SU-DHL-6 (cell line): ENCODE measurements at regions not wholly inside any gene's neighbourhood (a gene's known extent, or its start where the extent isn't known, plus 50 kb on each side); places are given as distances from the start of the nearest gene placed in this dataset.

Experiments
- H2AFZ ChIP-seq: fragments of 200-600 bp; sonication (generic); 2 replicates; pipeline ENCODE4 v1.6.1; 2014; ENCODE audit warnings: low read depth, mild to moderate bottlenecking, moderate library complexity, mixed read lengths, antibody characterized with exemption, low read length; ENCODE audit not compliant: severe bottlenecking
- H3F3A ChIP-seq: fragments of 200-600 bp; shearing (Covaris generic); 2 replicates; pipeline ENCODE4 v1.6.0; 2016; ENCODE audit warnings: antibody characterized with exemption, mild to moderate bottlenecking; ENCODE audit not compliant: insufficient read depth
- H3K27ac ChIP-seq: fragments of 200-600 bp; sonication (generic); 2 replicates; pipeline ENCODE4 v1.5.1; 2016; ENCODE audit warnings: low read depth, mild to moderate bottlenecking, low read length, moderate library complexity, mixed read lengths
- H3K27me3 ChIP-seq: fragments of 200-600 bp; sonication (generic), shearing (Covaris generic); 2 replicates; pipeline ENCODE4 v1.6.0; 2014; ENCODE audit warnings: mild to moderate bottlenecking, low read length
- H3K36me3 ChIP-seq: fragments of 200-600 bp; sonication (generic); 2 replicates; pipeline ENCODE4 v1.6.1; 2014; ENCODE audit warnings: mild to moderate bottlenecking, low read length, mixed read lengths
- H3K4me2 ChIP-seq: fragments of 300-600, 200-600 bp; shearing (Covaris generic), sonication (generic); 2 replicates; pipeline ENCODE4 v1.6.0; 2014; ENCODE audit warnings: low read length, low read depth, mild to moderate bottlenecking; ENCODE audit not compliant: poor library complexity, severe bottlenecking
- H3K4me3 ChIP-seq: fragments of 200-600 bp; sonication (generic); 2 replicates; pipeline ENCODE4 v1.5.1; 2014; ENCODE audit warnings: antibody characterized with exemption, low read length, mild to moderate bottlenecking, mixed read lengths; ENCODE audit not compliant: insufficient read depth, poor library complexity, severe bottlenecking
- H3K79me2 ChIP-seq: fragments of 200-600 bp; sonication (generic); 2 replicates; pipeline ENCODE4 v1.6.1; 2014; ENCODE audit warnings: mild to moderate bottlenecking, low read length, moderate library complexity; ENCODE audit not compliant: insufficient read depth
- H3K9ac ChIP-seq: fragments of 200-600 bp; sonication (generic); 2 replicates; pipeline ENCODE4 v1.7.0; 2014; ENCODE audit warnings: mild to moderate bottlenecking, low read length
- H3K9me2 ChIP-seq: fragments of 200-600 bp; sonication (generic); replicated peaks from 2 replicates; pipeline ENCODE4 v1.6.1; 2014; ENCODE audit warnings: low read length; ENCODE audit not compliant: insufficient read depth
- H3K9me3 ChIP-seq: fragments of 200-600 bp; sonication (generic); 2 replicates; pipeline ENCODE4 v1.6.1; 2014; ENCODE audit warnings: low read length, mixed read lengths; ENCODE audit not compliant: insufficient read depth
- H4K20me1 ChIP-seq: fragments of 200-600 bp; sonication (generic); 2 replicates; pipeline ENCODE4 v1.6.1; 2014; ENCODE audit warnings: low read depth, mild to moderate bottlenecking, antibody characterized with exemption, low read length, moderate library complexity, mixed read lengths
- CTCF ChIP-seq: fragments of 200-600 bp; sonication (generic); IDR thresholded peaks from one replicate; pipeline ENCODE4 v1.5.1; 2017; ENCODE audit warnings: antibody characterized with exemption, mild to moderate bottlenecking, low read length, moderate library complexity; ENCODE audit not compliant: insufficient read depth, poor library complexity, severe bottlenecking
- EZH2phosphoT487 ChIP-seq: fragments of 200-600 bp; sonication (generic), shearing (Covaris generic); conservative IDR thresholded peaks from 2 replicates; pipeline ENCODE4 v1.6.1; 2018; ENCODE audit warnings: mild to moderate bottlenecking, antibody characterized with exemption, low read length, moderate library complexity, mixed read lengths

DNA sequence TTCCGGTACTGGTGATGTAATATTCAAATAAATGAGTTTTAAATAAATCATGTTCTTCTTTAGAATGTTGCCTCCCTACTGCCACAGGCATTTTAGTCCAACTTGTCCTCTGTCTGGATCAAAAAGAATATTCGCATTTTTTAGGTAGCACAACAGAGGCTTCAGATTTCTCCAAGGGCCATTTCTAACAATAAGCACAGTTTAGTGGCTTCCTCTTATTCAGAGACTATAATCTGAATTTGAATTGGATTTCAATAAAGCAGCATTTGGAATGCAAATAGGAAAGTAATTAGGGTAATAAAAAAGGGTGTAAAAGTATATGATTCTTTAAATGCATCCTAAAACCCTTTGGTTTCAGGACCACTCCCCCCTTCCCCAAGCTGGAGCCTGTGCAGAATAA lies 167.9 kb upstream of the GLRA2 start:
- Histone ChIP-seq H3K27ac (no peak overlapping the region), H3K36me3 (no peaks in the 10 kb centered on the region), H3K79me2 (no peaks in the 10 kb centered on the region), H4K20me1 (no peaks in the 10 kb centered on the region), H3K4me2 (no peak overlapping the region), H3F3A (no peaks in the 10 kb centered on the region), H3K9me2 (no peaks in the 10 kb centered on the region), H3K4me3 (no peak overlapping the region), H3K9ac (no peak overlapping the region), H2AFZ (no peak overlapping the region), H3K27me3 (no peaks in the 10 kb centered on the region), H3K9me3 (no peaks in the 10 kb centered on the region)
- TF ChIP-seq CTCF (no peak), EZH2phosphoT487 (no peak)

- H3K9ac ChIP-seq: no peak overlapping the region
- H3K27me3 ChIP-seq: no peaks in the 10 kb centered on the region
- no peak overlapping the region for H3K4me3 ChIP-seq
- H2AFZ ChIP-seq: no peak overlapping the region
- no peaks in the 10 kb centered on the region for H3K9me2 ChIP-seq
- no peak overlapping the region for H3K27ac ChIP-seq
- no peaks in the 10 kb centered on the region for H3K36me3 ChIP-seq
- no peaks in the 10 kb centered on the region for H3K9me3 ChIP-seq
- H3K79me2 ChIP-seq: no peaks in the 10 kb centered on the region
- no peak for TF ChIP-seq CTCF
- TF ChIP-seq EZH2phosphoT487: no peak
- H4K20me1 ChIP-seq: no peaks in the 10 kb centered on the region
- H3K4me2 ChIP-seq: no peak overlapping the region
- no peaks in the 10 kb centered on the region for H3F3A ChIP-seq
Measured at GRCh38 chrX:14359727-14360126, 169.6 kb upstream of the GLRA2 start.

GRCh38 chrX:14359316-14359715 lies 170.0 kb upstream of the GLRA2 start:
- no peak overlapping the region for H3K4me2 ChIP-seq
- H3K36me3 ChIP-seq: no peaks in the 10 kb centered on the region
- H3K27ac ChIP-seq: no peak overlapping the region
- no peak overlapping the region for H3K9ac ChIP-seq
- no peaks in the 10 kb centered on the region for H3K9me3 ChIP-seq
- no peaks in the 10 kb centered on the region for H3K27me3 ChIP-seq
- H2AFZ ChIP-seq: no peak overlapping the region
- no peak for TF ChIP-seq CTCF
- TF ChIP-seq EZH2phosphoT487: no peak
- no peaks in the 10 kb centered on the region for H3F3A ChIP-seq
- H4K20me1 ChIP-seq: no peaks in the 10 kb centered on the region
- no peak overlapping the region for H3K4me3 ChIP-seq
- H3K9me2 ChIP-seq: no peaks in the 10 kb centered on the region
- H3K79me2 ChIP-seq: no peaks in the 10 kb centered on the region

DNA sequence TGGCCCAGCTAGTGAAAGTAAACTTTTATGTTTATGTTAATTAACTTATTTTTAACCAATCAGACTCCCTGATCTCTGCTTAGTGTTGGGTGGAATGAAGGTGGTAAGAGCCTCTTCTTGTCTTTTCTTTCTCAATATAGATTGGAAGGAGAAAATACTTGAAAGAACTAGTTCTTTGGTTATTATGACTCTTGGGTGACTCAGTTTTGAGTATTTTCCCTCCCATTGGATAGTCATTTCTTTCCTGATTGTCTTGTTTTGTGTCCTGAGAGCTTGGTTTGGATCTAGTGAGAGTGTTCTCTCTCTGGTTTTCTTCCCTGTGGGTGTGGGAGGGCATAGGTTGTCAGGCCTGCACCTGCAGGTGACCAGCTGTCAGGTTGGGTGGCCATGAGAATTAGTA lies 172.0 kb upstream of the GLRA2 start:
- Histone ChIP-seq H3K27ac (no peak overlapping the region), H3K9ac (no peak overlapping the region), H3K9me3 (no peaks in the 10 kb centered on the region), H3K4me2 (no peak overlapping the region), H3K36me3 (no peaks in the 10 kb centered on the region), H3F3A (no peaks in the 10 kb centered on the region), H3K79me2 (no peaks in the 10 kb centered on the region), H3K9me2 (no peaks in the 10 kb centered on the region), H2AFZ (no peak overlapping the region), H4K20me1 (no peaks in the 10 kb centered on the region), H3K4me3 (no peak overlapping the region), H3K27me3 (no peaks in the 10 kb centered on the region)
- TF ChIP-seq CTCF (no peak), EZH2phosphoT487 (no peak)
